GM18511 (cell line): ENCODE measurements at regions not wholly inside any gene's neighbourhood (a gene's known extent, or its start where the extent isn't known, plus 50 kb on each side); places are given as distances from the start of the nearest gene placed in this dataset.
A peak's percentile ranks its signal among the peaks of the same experiment; 100 is the strongest.

Source experiments
- ATAC-seq: cut with Tn5 transposase; IDR thresholded peaks from one replicate; pipeline ENCODE4 v1.9.1; 2021; ENCODE audit warnings: mild to moderate bottlenecking, moderate library complexity; ENCODE audit not compliant: unreplicated experiment

DNA sequence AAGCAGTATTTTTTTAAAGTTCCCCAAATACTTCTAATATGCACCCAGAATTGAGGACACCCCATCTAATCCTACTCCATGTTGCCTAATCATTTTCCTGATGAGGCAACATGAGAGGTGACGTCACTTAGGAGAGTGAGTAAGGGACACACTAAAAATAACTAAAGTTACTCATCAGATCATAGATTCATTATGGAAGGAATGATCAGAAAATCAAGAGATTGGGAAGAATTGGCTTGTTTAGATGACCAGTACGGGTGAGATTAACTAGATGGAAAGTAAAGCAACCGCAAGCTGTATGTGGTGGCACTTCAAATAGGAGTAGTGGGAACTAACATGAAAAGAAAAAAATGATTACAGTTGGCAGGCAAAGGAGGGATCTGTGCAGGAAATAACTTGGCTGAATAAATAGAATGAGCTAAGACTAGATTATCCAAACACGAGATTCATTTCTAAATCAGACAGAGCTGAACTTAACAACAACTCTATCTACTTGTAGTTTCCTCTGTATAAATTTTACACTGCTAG, 61.4 kb upstream of the CXADR start:
- ATAC-seq, result no peak

DNA sequence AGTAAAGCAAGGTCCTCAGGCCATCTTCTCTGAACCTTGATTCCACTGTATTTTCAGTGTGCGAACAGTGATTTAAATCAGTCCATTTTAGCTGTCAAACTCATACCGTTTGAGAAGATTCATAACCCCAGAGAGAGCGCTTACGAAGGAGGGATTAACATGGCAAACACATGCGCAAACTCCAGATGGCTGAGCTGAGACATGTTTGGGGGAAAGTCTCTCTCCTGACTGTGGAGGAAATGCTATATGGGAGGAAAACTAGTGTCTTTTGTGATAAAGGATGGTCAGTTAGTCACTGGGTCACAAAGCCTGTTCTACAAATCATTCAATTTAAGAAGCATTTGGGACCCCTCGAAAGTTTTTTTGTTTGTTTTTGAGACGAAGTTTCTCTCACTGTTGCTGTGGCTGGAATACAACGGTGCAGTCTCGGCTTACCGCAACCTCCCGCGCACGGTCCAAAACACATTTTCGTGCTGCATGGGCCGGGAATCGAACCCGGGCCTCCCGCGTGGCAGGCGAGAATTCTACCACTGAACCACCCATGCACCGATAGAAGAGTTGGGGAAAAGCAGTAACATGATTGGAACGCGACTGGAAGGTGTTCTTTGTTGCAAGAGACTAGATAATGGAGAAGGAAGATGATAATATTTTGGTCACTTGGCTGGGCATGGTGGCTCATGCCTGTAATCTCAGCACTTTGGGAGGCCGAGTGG, 58.4 kb upstream of the CXADR start:
- peak; percentile 75 for ATAC-seq

DNA sequence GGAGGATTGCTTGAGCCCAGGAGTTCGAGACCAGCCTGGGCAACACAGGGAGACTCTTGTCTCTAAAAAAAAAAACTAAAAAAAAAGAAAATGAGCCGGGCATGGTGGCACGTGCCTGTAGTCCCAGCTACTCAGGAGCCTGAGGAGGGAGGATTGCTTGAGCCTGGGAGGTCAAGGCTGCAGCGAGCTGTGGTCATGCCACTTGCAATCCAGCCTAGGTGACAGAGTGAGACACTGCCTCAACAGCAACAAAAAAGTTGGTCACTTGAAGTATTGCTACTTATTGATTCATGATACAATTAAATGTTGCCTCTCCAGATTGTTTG, 57.9 kb upstream of the CXADR start:
- ATAC-seq, result no peak

DNA sequence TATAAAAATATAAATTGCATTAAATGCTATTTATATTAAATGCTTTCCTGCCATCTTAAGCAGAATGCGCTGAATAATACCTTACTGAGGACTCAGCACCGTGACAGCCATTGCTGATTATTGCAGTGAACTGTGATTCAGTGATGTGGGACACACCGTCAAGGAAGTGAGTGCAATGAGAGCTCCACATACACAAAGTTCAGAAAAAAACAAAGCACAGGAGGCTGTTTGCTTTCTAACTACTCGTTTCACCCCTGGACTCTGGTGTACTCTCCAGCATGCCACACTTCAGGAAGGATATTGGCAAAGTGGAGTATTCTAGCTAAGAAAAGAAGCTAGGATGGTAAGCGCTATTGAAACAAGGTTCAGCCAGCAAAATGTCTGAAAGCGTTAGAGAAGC, 57.4 kb upstream of the CXADR start:
- ATAC-seq, result no peak

DNA sequence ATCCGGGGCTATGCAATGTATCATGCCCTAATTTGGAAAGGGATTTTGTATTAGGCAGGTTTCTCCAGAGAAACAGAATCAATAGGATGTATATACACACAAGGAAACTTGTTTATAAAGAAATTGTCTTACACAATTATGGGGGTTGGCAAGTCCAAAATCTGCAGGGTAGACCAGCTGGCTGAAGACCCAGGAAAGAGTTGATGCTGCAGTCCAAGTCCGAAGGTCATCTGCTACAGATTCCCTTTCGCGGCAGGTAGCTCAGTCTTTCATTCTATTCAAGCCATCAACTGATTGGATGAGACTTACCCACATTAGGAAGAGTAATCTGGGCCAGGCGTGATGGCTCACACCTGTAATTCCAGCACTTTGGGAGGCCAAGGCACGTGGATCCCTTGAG, 54.6 kb upstream of the CXADR start:
- no peak for ATAC-seq

DNA sequence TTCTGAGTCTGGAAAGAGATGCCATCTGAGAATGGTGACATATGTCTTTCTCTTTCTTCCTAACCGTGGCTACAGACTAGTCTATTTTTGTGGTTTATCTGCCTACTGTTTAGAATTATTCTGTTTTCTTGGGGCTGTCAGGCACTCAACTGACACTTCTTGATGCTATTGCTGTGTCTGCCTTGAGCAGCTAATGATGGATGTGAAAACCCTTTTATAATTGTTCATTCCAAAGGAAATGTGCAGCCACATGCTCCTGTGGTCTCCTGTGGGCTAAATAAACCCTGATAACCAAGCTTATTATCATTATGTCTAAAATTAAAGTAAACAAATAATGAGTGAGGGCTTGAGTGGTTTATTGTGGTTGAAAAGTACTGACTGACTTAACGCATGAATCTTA, 52.7 kb upstream of the CXADR start:
- ATAC-seq, result no peak

DNA sequence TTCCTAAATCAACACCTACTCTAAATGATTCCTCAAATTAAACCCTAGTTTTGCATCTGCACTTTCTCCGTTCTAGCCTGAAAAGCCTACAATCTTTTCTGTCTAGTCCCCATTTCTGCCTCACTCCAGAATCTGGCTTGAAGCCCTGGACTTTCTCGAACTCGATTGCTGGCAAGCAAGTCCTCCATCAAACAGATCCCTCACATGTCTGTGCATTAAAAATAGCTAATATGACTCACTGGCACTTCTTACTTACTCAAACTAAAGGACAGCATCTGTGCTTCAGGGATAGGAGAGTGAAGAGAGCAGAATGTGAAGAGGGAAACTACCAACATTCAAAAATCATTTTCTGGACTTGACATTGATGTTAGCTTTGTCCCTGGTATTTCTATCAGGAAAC, 51.8 kb upstream of the CXADR start:
- ATAC-seq, result no peak

DNA sequence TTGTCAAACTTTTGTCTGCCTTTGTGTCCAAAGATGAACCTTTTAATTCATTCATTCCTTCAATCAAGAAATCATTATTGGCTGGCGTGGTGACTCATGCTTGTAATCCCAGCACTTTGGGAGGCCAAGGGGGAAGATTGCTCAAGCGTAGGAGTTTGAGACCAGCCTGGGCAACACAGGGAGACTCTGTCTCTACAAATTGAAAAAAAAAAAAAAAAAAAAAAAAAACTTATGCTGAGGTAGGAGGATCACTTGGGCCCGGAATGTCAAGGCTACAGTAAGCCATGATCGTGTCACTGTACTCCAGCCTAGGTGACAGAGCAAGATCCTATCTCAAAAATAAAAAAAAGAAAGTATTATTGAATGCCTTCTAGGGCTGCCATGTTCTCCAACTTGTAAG, 51.3 kb upstream of the CXADR start:
- ATAC-seq, result no peak

DNA sequence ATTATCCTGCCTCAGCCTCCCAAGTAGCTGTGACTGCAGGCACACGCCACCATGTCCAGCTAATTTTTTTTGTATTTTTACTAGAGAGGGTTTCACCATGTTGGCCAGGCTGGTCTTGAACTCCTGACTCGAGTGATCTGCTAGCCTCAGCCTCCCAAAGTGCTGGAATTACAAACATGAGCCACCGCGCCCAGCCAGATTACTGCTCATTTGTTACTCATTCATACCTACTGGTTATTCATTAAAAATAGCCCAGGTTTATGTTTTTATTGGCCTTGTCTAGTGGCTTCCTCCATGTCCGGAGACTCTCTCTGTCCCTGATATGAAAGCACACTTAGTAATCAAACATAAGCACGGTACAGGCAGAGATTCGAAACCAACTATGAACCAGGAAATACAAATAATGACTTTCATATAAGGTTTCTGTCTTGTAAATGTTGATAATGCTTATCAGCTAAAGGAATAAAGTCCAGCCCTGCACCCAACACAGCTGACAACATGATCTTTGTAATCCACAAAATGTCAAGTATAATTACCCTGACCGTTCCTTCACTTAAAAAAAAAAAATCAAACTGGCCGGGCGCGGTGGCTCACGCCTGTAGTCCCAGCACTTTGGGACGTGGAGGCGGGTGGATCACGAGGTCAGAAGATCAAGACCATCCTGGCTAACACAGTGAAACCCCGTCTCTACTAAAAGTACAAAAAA, 50.4 kb upstream of the CXADR start:
- no peak for ATAC-seq
